GM23248 (cell line): ENCODE measurements at regions not wholly inside any gene's neighbourhood (a gene's known extent, or its start where the extent isn't known, plus 50 kb on each side); places are given as distances from the start of the nearest gene placed in this dataset.

ENCODE experiments used
- EZH2 ChIP-seq: fragments of 200-600 bp; sonication (generic); IDR thresholded peaks from 2 replicates; pipeline ENCODE4 v1.6.1; 2018; ENCODE audit warnings: antibody characterized with exemption, mild to moderate bottlenecking; ENCODE audit not compliant: insufficient read depth, poor library complexity, severe bottlenecking
- EZH2phosphoT487 ChIP-seq: fragments of 200-600 bp; sonication (generic); IDR thresholded peaks from 2 replicates; pipeline ENCODE4 v1.6.1; 2018; ENCODE audit warnings: antibody characterized with exemption, moderate library complexity, mild to moderate bottlenecking, low read depth; ENCODE audit not compliant: insufficient read depth

DNA sequence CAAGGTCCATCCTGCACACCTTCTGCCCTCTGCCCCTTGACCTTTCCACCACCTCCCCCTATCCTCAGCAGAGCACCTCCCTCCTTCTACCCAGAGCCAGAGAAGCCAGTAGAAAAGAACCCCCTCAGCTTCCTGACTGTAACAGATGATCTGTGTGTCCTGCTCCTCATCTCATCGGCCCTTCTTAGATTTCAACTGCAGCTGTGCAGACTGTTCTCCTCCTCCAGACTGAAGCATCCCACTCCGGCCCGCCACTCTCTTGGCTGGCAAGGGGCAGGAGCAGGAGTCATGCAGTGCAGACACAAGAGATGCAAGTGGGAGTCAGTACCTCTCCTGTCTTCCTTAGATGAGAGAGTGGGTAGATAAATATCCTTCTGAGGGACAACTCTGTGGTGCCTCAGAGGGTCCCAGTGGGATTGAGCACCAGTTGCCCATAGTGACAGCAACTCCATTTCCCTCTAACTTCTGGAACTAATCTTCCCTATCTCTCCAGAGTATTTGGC lies 163.5 kb upstream of the MLN start:
- TF ChIP-seq EZH2phosphoT487 (no peak), EZH2 (no peak)
